ENCODE measurements at regions not wholly inside any gene's neighbourhood (a gene's known extent, or its start where the extent isn't known, plus 50 kb on each side); places are given as distances from the start of the nearest gene placed in this dataset.

GRCh38 chr20:52540509-52540908 is 348.9 kb upstream of the ZFP64 start:
- TF ChIP-seq EZH2 (IDR thresholded peaks at IDR 0.05) (no peak), EZH2phosphoT487 (IDR thresholded peaks at IDR 0.05) (no peak)
